Inferior parietal cortex (tissue), 1 donor: ENCODE measurements at regions not wholly inside any gene's neighbourhood (a gene's known extent, or its start where the extent isn't known, plus 50 kb on each side); places are given as distances from the start of the nearest gene placed in this dataset.
"Not testable (repeated sequence)": the region's sequence is repeated elsewhere in the genome, so short reads cannot be mapped to it uniquely, and the experiment has no call there.

Experiments used
- DNase-seq: peaks from one replicate; pipeline ENCODE4 v3.0.0-alpha.2; 2016; ENCODE audit errors: extremely low spot score

DNA sequence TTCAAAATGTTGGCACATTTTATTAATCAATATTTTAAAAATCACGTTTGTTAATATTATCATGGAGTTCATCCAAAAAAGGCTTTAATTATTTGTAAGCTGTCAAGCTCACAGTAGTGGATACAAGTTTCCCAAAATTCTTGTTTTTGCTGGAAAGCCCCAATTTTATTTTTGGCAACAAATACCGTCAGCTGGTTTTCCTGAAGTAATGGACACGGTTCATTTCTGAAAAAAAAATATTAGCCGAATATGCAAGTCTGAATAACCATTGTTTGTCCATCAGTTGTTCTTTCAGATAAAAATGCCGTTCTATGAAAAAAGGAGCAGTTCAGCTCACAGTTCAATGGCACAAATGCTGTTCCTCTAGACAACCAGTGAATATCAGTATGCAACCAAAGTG is 101.5 kb upstream of the RAI14 start:
- DNase-seq = no peak

DNA sequence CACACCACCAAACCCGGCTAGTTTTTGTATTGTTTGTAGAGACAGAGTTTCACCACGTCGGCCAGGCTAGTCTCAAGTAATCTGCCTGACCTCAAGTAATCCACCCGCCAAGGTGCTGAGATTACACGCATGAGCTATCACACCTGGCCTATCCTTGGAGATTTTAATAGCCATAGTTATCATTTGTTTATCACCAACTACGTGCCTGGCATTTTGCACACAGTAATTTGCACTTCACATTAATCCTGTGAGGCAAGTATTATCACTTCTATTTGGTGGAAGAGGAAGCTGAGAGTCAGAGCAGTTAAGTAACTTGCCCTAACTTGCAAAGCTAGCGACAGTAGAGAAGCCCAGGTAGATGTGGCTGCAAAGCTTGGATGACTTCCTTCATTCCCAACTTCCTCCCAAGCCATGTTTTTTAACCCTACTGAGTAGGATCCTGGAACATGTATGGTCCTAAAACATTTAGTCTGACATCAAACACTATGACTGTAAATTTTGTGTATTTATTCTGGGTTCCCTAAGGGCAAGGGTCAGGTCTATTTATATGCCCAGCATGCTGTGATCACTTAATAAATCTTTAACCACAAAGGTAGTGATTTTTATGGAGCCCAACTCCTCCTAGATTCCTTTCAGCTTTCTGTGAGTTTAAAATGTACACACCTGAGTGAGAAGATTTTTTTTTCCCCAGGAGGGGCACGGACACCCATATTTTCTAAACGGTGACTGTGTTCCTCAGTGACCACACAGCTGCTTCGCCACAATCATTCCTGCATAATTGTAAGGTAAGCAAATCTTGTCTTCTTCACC is 100.2 kb upstream of the RAI14 start:
- DNase-seq = no peak

DNA sequence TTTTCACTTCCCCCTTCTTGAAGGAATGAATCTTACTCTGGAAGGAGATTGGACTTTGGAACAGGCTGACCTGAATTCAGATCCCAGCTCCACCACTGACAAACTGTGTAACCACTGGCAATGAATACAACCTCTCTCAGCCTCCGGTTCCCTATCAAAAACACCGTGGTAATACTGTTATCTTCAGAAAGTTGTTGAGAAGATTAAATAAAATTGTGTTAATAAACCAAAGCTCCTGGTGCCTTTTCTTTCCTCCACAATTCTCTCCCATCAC is 99.7 kb upstream of the RAI14 start:
- DNase-seq = no peak

DNA sequence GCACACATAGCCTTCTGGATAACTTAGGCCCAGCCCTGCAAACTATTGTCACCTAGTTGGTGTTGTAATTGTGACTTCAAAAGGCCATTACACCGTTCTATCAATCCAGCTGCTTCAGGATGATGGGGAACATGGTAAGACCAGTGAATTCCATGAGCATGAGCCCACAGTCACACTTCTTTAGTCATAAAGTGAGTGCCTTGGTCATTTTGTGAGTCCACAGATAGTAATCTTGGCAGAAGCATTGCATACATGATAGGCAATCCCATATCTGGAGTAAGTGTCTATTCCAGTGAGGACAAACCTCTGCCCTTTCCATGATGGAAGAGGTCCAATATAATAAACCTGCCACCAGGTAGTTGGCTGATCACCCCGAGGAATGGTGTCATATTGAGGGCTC is 94.5 kb upstream of the RAI14 start:
- DNase-seq = not testable (repeated sequence)

DNA sequence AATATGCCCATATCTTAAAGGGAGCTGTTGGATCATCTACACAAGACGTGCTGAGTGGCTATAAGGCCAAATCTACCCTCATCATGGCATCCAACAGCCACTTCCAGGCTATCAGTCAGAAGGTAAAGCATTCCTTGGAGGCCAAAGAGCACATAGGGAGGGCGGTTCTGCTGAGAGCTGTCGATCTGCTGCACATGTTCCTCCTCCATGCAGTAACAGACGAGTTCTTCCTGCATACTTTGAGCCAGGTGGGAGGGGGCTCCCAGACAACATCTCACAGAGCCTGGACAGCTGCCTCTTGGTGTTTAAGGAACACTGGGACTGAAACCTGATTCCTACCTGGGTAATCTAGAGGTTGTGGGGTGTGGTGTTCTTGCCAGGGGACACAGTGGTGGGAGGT is 93.3 kb upstream of the RAI14 start:
- no peak for DNase-seq

DNA sequence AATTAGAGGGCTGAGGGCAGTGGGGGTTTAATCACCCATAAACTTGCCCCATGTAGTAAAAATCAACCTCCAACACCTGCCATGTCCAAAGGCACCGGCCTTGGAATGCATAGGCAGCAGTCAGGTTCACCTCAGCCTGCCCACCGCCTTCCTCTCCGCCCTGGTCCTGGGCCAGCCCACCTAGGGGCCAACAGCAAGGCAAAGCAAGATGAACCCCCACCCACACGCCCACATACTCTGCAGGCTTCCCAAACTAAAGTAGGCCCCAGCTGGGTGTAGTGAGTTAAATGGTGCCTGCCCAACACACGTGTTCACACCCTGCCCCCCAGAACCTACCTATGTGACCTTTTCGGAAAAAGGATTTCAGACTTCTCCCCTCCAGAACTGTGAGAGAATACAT is 92.9 kb upstream of the RAI14 start:
- DNase-seq = no peak

DNA sequence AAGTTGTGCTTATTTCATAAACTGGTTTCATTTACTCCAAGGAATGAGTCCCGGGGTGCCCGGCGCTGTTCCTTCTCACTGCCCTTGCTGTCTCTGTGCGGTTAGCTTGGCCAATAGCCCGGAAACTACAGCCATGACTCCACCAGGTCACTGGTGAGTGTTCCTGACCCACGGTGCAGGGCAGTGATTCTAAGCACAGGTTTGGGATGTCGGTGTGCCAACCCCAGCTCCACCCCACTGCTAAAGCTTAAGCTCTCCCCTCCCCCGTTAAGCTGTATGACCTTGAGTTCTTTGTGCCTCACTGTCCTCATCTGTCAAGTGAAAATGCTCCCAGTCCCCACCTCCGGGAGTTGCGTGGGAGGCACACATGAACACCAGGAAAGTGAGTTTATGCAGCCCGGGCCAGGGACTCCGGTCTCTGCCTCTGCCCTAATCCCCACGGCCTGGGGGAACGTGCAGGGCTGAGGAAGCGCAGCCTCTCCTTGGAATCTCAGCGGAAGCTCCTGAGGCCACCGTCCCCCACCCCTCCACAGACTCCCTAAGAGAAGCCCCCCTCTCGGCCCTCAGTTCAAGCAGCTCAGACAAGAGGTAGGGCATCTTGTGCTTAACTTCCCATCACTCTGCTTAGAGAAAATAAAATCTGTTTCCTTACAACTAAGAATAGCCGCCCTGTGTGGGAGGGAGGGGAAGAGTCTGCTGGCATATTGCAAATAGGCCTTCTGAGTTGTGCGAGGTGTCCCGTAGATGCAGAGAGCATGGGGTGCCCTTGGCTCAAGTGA is 92.0 kb upstream of the RAI14 start:
- DNase-seq = no peak

DNA sequence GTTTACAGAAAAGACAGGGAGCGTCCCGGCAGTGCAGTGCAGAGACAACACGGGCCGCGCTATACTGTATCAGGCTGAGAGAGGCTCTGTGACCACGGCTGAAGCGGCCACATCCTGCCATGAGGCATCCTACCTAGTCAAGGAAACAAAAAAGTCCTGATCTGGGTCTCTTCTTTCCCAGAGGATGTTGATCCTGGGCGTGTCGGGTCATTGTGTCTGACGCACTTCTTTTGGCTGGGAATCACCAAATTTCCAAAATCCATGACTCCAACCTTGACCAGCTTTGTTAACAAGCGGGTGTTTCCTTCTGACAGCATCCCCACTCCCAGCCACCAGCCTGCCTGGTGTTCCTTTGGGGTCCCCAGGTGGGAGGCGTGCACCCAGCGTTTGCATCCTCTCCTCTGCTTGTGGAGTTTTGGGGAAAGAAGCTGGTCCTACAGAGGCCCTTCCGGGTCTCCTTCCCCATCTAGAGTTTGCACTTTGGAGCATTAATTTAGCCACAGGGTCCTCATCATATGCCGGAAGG is 91.4 kb upstream of the RAI14 start:
- no peak for DNase-seq

DNA sequence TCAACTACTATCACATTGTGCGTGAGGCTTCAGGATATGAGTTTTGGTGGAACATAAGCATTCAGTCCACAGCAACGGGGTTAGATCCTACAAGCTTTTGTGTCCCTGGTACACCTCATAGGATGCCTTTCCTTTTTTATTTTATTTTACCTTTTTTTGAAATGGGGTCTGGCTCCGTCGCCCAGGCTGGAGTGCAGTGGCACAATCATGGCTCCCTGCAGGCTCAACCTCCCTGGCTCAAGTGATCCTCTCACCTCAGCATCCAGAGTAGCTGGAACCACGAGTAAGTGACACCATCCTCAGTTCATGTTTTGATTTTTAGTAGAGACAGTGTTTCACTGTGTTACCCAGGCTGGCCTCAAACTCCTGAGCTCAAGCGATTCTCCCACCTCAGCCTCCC is 86.0 kb upstream of the RAI14 start:
- no peak for DNase-seq

DNA sequence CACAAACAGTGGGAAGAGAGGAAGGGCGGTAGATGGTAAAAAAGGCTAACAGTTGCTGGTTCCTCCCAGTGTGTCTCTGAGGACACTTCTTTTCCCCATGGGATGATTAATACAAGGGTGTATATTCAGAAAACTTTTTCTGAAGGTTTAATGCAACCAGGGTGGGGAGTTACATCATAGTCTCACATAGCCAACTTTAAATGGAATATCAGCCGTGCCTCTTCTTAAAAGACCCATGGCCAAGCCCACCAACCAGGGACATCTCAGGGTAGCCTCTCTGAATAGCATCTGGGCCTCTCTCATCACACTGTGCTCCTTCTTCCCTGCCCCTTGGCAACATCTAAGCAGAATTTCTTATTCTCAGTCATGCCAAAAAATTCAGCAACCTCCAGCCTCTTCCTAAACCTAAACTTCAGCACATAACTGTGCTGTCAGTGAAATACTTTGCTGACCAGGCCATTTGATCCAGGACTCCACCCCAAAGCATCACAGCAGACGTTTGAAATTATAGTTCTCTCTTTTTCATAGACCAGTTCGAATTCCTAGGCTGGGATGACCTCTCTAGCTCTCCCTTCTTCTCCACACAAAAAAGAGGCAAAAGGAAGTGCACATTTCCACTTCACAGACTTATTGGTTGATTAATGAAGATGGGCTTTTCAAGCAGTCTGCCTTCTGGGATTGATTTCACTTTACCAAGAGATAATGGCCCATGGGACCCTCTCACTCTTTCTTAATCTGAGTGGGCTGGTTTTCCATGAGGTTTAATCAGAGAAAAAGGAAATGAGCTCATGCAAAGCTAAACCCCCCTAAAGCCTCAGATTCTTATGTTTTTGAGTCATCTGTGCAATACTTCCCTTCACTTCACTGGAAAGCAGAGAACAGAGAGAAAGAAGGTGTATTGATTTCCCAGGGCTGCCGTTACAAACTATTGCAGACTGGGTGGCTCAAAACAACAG is 85.1 kb upstream of the RAI14 start:
- no peak for DNase-seq

DNA sequence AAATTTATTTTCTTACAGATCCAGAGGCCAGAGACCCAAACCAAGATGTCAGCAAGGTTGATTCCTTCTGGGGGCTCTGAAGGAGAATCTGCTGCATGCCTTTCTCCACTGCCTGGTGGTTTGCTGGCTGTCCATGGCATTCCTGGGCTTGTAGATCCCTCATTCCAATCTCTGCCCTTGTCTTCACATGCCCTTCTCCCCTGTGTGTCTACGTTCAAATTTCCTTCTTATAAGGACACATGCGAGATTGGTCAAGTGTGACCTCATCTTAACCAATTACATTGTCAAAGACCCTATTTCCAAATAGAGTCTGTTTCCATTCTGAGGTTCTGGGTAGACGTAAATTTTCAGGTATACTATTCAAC is 84.5 kb upstream of the RAI14 start:
- no peak for DNase-seq

DNA sequence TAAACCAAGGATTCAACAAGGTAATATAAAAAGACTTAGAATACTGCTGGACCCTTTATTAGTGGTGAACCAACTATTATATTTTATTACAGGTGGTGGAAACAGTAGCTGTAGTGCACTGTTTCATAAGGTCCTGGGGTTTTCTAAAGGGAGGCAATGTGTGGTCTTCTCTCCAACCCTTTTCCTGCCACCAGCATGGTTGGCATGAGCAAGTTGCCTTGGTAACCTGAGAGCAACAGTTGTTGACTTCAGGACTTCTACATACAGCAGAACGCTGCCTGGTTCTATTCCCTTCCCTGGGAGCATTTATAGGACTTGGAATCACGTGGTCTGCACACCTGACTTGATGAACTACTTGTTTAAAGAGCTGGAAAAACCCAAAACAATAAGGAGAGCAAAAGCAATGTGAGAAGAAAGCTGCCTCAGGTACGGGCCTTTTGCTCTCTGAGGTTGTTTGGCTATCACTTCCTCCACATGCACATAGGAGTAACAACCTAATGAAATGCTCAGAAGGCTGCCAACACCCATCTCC is 81.1 kb upstream of the RAI14 start:
- no peak for DNase-seq

DNA sequence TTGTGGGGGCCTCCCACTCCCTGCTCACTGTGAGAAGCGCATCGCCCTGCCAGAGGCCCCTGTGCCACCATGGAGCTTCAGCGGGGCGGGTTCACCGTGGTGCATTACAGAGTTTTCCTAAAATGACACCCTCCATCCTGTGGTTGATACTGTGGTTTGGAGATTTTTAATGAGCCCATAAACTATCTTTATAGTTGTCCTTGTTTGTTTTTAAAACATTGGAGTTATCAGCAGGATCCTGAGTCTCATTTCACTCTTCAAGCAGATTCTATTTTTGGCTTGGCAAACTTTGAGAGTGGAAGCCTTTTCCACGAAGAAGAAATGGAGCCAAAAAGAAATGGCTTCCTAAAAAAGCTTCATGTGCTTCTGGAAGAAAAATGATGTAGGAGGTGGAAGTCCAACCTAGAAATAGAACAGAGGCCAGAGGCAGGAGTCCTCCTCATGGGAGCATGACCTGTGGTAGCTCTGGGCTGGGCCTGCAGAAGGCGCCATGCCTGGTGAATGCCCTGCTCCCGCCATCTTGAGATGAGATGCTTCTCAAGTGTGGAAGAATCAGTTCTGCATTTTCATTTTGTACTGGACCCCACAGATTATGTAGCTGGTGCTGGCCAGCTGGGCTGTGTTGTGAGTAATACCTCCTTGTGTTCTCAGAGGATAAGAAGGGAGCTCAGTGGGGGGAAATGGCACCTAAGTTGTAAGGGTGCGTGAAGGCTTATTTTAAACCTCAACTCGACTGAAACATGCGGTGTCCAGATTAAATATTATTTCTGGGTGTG is 79.0 kb upstream of the RAI14 start:
- no peak for DNase-seq

DNA sequence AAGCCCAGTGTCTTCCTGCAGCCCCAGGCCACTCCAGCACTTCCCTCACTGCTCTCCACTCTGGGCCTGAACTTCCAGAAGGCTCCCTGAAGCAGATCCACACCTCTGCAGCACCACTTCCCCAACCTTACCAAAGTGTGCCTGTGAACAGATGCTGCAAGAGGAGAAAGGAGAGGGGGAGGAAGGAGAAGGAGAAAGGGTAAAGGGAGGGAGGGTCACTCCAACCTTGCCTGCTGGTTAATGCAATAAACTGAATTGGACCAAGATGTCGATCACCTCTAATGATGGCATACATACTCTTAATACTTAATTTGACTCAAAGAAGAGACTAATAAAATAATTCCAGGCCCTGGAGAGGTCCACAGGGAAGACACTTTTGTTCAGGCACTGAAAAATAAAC is 77.2 kb upstream of the RAI14 start:
- no peak for DNase-seq

DNA sequence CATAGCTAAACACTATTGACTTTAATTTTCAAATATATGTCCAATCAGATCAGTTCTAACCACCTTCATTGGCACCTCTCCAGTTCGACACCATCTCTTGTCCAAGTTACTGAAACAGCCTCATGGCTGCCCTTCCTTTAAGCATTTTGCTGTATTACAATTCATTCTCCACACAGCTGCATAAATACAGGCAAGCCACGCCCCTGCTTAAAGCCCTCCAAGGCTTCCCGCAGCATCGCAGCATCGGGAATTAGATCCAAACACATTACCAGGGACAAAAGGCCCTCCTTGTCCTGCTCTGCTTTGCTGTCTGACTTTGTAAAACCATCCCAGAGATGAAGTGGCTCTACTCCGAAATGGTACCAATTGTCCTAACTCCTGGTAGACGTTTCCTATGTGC is 75.1 kb upstream of the RAI14 start:
- DNase-seq = no peak

DNA sequence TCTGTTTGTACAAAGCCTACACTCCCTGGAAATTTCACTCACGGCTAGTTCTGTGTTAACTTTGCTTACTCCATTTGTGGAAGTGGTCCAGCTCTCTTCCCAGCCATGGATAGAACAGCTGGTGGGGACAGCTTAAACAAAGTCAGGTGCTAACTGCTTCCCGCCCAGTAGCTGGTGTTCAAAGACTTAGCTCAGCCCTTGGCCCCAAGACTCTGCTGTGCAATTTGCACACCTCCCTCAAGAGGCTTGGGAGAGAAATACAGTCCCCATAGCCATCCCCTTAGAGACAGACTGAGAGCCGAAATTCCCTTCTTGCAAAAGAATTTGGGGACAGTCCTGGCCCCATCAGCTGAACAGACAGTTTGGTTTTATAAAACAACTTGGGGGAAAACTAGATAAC is 73.8 kb upstream of the RAI14 start:
- no peak for DNase-seq

DNA sequence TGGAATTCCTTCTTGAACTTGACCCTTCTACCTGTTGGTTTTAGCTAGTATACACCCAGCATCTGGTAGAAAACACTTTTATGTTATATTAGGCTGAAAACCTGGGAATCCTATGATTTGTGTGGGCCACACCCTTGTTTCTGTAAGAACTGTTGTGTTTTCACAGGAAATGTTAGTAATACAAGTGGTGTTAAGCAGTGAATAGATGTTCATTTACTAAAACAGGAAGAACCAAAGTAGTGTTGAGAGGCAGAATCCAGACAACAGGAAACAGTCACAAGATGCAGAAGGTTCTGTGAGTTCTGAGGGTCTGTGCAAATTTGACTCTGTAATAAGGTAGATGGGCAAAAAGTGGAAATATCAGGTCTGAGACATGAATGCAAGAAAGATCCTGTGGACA is 73.0 kb upstream of the RAI14 start:
- DNase-seq = no peak

DNA sequence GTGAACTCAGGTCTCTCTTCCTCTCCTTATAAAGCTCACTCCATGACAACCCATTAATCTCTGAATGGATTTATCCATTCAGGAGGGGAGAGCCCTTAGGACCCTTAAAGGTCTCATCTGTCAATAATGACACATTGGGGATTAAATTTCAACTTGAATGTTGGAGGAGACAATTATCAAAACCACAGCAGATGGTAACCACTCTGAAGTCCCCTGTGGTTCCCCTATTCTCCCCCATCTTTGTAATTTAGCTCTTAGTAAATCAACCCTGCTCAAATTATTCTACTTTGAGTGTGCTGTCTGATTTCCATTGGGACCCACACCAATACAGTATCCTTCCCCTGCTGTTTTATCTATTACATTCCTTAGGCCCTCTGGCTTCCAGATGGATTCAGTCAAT is 72.0 kb upstream of the RAI14 start:
- no peak for DNase-seq

DNA sequence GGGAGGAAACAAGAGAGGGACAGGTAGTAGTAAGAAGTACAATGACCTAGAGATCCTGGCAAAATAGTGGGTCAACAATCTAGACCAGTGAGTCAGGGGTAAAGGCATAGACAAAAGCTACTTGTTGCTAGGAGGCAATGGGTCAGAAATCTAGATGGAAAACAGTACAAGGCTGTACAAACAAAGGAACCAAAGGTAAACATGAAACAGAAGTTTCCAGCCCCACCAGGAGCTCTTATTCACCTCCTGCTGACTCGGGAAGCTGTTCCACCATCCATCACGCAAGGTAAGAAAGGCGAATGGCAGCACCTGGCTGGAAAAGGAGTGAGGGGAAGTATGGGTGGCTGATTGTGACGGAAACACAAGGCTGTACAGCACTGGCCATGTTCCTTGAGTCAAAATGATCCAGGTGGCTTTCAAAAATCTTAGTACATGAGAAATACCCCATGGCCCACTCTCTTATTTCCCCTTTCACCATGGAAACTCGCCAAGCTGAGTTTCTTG is 70.5 kb upstream of the RAI14 start:
- no peak for DNase-seq

DNA sequence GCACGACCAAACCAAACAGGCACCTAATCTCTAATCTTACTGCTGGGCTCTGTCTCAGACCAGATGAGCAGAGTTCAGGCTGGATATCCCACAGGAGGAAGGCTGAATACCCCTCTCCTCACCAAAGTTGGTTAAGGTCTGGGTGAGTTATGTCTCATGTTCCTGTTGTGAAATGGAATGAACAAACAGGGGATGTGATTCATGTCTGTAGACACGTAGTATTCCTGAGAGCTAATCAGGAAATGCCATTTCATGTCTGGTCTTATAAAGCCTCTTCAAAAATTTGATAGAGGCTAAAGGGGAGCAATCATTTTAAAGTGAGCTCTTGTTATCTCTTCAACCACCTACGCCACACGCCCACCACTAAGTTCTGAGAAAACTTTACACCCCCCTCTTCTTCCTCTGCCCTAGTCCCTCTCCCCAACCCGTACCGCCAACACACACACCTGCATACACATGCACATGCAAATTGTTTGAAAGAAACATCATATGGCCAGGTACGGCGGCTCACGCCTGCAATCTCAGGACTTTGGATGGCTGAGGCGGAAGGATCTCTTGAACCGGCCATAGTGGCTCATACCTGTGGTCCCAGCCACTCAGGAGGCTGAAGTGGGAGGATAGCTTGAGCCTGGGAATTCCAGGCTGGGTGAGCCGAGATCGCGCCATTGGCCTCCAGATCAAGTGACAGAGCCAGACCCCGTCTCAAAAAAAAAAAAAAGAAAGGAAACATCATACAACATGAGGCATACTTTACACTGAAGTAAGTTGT is 69.8 kb upstream of the RAI14 start:
- DNase-seq = no peak
